Retinal pigment epithelial cell (primary cell): ENCODE measurements at regions not wholly inside any gene's neighbourhood (a gene's known extent, or its start where the extent isn't known, plus 50 kb on each side); places are given as distances from the start of the nearest gene placed in this dataset.

ENCODE experiments used
- DNase-seq: peaks from one replicate; pipeline ENCODE4 v3.0.0-alpha.2; 2010; ENCODE audit warnings: low read depth
- H3K4me3 ChIP-seq: 2 replicates; pipeline ENCODE4 v1.5.1; 2011; ENCODE audit warnings: mild to moderate bottlenecking, low read length, control low read depth, moderate library complexity
- CTCF ChIP-seq: conservative IDR thresholded peaks from 2 replicates; pipeline ENCODE4 v1.5.1; 2011; ENCODE audit warnings: low read depth, low read length, control low read depth, inconsistent platforms

- no peak for DNase-seq
- no peak overlapping the region for H3K4me3 ChIP-seq
Observed at GRCh38 chr2:62338111-62338510, 142.2 kb downstream of the B3GNT2 start.

GRCh38 chr2:62337403-62337802 is 141.5 kb downstream of the B3GNT2 start:
- H3K4me3 ChIP-seq = no peak overlapping the region
- DNase-seq = no peak
- TF ChIP-seq CTCF = no peak

More at GRCh38 chr2:62338111-62338510, 142.2 kb downstream of the B3GNT2 start:
- no peak for TF ChIP-seq CTCF

- H3K4me3 ChIP-seq = no peak overlapping the region
- TF ChIP-seq CTCF = no peak
- DNase-seq = no peak
Observed at GRCh38 chr2:62335612-62336011, 139.7 kb downstream of the B3GNT2 start.

- DNase-seq = no peak
- TF ChIP-seq CTCF = no peak
- H3K4me3 ChIP-seq = no peak overlapping the region
Observed at GRCh38 chr2:62334440-62335058, 138.6 kb downstream of the B3GNT2 start.

- no peak for DNase-seq
- no peak for TF ChIP-seq CTCF
- no peak overlapping the region for H3K4me3 ChIP-seq
Observed at GRCh38 chr2:62334009-62334408, 138.1 kb downstream of the B3GNT2 start.

- TF ChIP-seq CTCF = no peak
- no peak overlapping the region for H3K4me3 ChIP-seq
- no peak for DNase-seq
Observed at GRCh38 chr2:62330959-62331358, 135.0 kb downstream of the B3GNT2 start.

- no peak for DNase-seq
- no peak for TF ChIP-seq CTCF
- H3K4me3 ChIP-seq = no peak overlapping the region
Observed at GRCh38 chr2:62329797-62330196, 133.9 kb downstream of the B3GNT2 start.
